NCI-H226 (cell line): ENCODE measurements at regions not wholly inside any gene's neighbourhood (a gene's known extent, or its start where the extent isn't known, plus 50 kb on each side); places are given as distances from the start of the nearest gene placed in this dataset.

ENCODE experiments used
- DNase-seq: peaks from one replicate; pipeline ENCODE4 v3.0.0-alpha.2; 2015

- DNase-seq = no peak
Observed at GRCh38 chr20:16801919-16802651, 53.9 kb downstream of the OTOR start.

GRCh38 chr20:16802652-16802935 is 54.4 kb downstream of the OTOR start:
- no peak for DNase-seq

GRCh38 chr20:16803965-16804792 is 56.0 kb downstream of the OTOR start:
- DNase-seq = no peak

GRCh38 chr20:16804793-16805187 is 56.6 kb downstream of the OTOR start:
- DNase-seq = no peak

- DNase-seq = no peak
Observed at GRCh38 chr20:16806061-16806460, 57.9 kb downstream of the OTOR start.

- DNase-seq = peak; percentile 10
Observed at GRCh38 chr20:16806886-16807285, 58.7 kb downstream of the OTOR start.

- no peak for DNase-seq
Observed at GRCh38 chr20:16808796-16809195, 60.6 kb downstream of the OTOR start.

GRCh38 chr20:16810216-16810615 is 62.1 kb downstream of the OTOR start:
- DNase-seq = no peak

GRCh38 chr20:16816192-16816591 is 68.0 kb downstream of the OTOR start:
- DNase-seq = no peak

- DNase-seq = no peak
Observed at GRCh38 chr20:16819483-16819882, 71.3 kb downstream of the OTOR start.

- DNase-seq = no peak
Observed at GRCh38 chr20:16821211-16822089, 73.3 kb downstream of the OTOR start.

- no peak for DNase-seq
Observed at GRCh38 chr20:16824664-16825063, 76.5 kb downstream of the OTOR start.

- no peak for DNase-seq
Observed at GRCh38 chr20:16828666-16829305, 80.6 kb downstream of the OTOR start.

GRCh38 chr20:16835690-16836089 is 87.5 kb downstream of the OTOR start:
- peak; percentile 16 for DNase-seq

GRCh38 chr20:16842486-16843120 is 94.4 kb downstream of the OTOR start:
- no peak for DNase-seq

- no peak for DNase-seq
Observed at GRCh38 chr20:16844406-16844805, 96.2 kb downstream of the OTOR start.

- no peak for DNase-seq
Observed at GRCh38 chr20:16846006-16846405, 97.8 kb downstream of the OTOR start.

- DNase-seq = no peak
Observed at GRCh38 chr20:16848061-16848460, 99.9 kb downstream of the OTOR start.

- no peak for DNase-seq
Observed at GRCh38 chr20:16848526-16848925, 100.4 kb downstream of the OTOR start.

- no peak for DNase-seq
Observed at GRCh38 chr20:16860914-16861313, 112.8 kb downstream of the OTOR start.

GRCh38 chr20:16861708-16862107 is 113.5 kb downstream of the OTOR start:
- DNase-seq = no peak

GRCh38 chr20:16863303-16863702 is 115.1 kb downstream of the OTOR start:
- no peak for DNase-seq

GRCh38 chr20:16864069-16864468 is 115.9 kb downstream of the OTOR start:
- DNase-seq = no peak
